GM19239 (cell line): ENCODE measurements at regions not wholly inside any gene's neighbourhood (a gene's known extent, or its start where the extent isn't known, plus 50 kb on each side); places are given as distances from the start of the nearest gene placed in this dataset.

Source experiments
- DNase-seq: peaks from one replicate; pipeline ENCODE4 v3.0.0; 2011; ENCODE audit warnings: low spot score; ENCODE audit not compliant: insufficient read length
- FAIRE-seq: peaks from 2 replicates; lab custom pipeline; 2011; peaks lifted over from hg19 to GRCh38; lab: Jason Lieb, UNC

- FAIRE-seq (no peak), DNase-seq (no peak)
These were observed 146.5 kb downstream of the SYK start for GRCh38 chr9:90948156-90948555.

DNA sequence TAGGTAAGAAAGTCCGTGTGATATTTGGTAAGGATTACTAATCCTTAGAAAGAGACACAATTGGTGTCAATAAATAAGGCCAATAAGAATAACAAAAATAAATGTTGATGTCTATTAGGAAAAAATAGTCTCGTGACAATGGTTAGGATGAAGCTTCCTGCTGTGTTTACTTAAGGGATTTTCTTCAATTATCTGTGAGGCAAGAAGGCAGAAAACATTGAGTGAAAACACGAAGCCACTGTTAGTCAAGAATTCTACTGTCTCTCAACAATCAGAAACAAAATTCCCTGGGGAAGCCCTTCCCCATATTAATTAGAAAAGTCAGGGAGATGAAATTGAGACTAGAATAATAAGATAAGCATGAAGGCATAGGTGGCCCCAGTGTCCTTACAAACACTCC, 149.0 kb downstream of the SYK start:
- FAIRE-seq (no peak), DNase-seq (no peak)

- DNase-seq (no peak), FAIRE-seq (no peak)
These were observed 151.6 kb downstream of the SYK start for GRCh38 chr9:90953200-90953599.

GRCh38 chr9:90953805-90954204, 152.2 kb downstream of the SYK start:
- no peak for DNase-seq
- no peak for FAIRE-seq

GRCh38 chr9:90956026-90956810, 154.6 kb downstream of the SYK start:
- FAIRE-seq: no peak
- no peak for DNase-seq

DNA sequence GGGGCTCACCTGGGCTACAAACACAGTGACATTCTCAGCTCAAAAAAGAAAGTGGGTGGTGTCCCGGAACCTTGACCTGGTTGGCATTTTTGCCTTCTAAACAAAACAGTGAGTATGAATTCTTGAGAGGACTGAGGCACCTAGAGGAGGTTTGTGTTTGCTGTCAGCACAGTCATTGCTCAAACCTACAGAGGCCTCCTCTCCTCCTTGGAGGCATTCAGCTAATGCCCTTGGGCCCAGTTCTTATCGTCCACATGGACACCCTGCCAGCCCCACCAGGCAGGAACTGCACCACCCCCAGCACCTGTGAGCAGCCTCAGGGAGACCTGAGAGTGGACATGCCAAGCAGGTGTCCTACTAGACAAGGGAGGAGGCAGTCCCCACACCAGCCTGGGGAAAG, 156.7 kb downstream of the SYK start:
- FAIRE-seq: no peak

DNA sequence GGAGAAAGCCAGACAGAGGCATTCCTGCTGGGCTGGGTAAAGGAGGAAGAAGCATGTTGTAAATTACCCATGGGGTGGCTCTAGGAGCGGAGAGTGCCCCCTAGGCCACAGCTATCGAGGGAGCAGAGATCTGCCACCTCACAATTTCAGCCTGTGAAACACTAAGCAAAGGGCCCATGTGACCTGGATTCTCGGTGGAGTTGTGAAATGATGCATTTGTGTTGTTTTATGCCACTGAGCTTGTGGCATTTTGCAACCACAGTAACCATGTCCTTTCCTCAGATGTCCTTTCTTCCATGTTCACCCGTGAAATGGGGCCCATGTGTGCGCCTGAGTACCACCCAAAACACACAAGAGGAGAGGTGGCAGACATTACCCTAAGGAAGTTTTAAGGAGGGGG, 159.3 kb downstream of the SYK start:
- FAIRE-seq (no peak), DNase-seq (no peak)

More for the DNA sequence above, 156.7 kb downstream of the SYK start:
- DNase-seq: no peak

- no peak for FAIRE-seq
- DNase-seq: no peak
These were observed 159.8 kb downstream of the SYK start for GRCh38 chr9:90961375-90961774.

- FAIRE-seq (no peak), DNase-seq (peak; percentile 13)
These were observed 162.7 kb downstream of the SYK start for GRCh38 chr9:90964101-90965020.

- DNase-seq: no peak
- FAIRE-seq: no peak
These were observed 163.8 kb downstream of the SYK start for GRCh38 chr9:90965226-90966030.

DNA sequence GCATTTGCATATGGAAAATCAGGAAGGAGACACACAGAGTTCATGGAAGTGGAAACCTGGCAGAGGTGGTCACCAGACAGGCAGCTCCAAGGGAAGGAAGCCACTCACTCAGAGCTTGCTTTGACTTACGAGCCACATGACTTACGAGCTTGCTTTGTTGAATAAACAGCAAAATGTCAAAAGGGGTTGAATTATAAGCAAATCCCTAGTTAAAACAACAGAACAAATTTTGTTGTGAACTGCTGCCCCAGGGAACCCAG, 164.3 kb downstream of the SYK start:
- DNase-seq (no peak), FAIRE-seq (no peak)

DNA sequence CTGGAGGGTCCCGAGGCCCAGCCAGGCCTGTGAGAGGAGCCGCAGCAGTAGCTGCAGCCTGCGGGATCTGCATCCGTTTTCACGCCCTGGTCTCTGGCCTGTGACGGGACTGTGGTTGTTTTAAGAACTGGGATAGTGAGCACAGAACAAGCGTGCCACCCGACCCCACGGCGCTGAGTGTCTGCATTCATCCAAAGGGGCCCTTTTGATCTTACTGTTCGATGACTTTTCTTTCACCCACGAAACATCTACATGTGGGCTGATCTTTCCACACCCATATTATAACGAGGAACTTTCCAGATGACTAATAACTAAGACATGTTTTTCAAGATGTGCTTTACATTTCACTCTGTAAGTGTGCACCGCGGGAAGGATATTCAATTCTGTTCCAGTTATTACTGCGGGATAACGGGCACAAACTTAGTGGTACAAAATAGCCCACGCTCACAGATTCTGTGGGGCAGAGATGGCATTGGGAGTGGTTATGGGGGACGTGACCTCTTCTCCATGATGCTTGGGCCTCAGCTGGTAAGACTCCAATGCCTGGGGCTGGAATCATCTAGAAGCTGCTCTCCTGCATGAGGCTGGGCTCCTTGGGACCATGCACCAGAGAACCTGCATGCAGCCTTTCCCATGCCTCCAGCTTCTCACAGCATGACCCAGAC, 165.0 kb downstream of the SYK start:
- FAIRE-seq (no peak), DNase-seq (no peak)

DNA sequence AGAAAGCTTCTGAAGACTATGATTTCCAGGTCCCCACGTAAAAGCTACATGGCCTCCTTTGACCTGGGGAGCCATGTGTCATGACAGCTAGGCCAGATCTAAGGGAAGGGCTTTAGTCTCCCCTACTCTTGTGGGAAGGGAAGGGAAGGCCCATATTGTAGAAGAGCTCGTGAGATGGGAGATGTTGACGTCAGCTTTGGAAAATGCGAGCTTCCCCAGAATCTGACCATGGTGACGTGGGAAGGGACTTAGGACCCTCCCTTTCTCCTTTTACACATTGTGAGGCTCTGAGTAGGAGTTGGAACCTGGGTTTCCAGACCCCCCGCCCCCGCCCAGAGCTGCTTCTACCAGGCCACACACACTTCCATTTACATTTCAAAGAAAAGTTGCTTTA, 165.5 kb downstream of the SYK start:
- no peak for FAIRE-seq
- DNase-seq: no peak

GRCh38 chr9:90969021-90969675, 167.5 kb downstream of the SYK start:
- FAIRE-seq (no peak), DNase-seq (no peak)

DNA sequence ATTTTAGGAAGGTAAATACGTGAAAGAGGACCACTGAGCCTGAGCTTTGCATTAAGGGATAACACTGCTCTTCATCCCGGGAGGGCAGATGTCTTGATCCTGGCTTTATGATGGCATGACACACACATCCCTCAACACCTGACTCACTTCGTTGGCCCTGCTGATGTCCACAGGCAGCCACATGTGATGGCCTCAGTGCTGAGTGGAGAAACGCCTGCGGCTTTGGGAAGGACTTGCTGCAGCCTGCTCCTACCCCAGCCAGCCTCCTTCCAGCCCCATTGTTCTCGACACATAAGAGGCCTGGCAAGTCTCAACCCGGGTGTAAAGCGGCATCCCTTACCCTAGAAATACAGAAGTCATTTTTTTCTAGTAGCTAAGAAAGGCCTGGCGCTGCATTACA, 169.0 kb downstream of the SYK start:
- DNase-seq: no peak

GRCh38 chr9:90972057-90972456, 170.4 kb downstream of the SYK start:
- DNase-seq: no peak
- no peak for FAIRE-seq

More for the DNA sequence above, 169.0 kb downstream of the SYK start:
- no peak for FAIRE-seq

GRCh38 chr9:90974016-90974415, 172.4 kb downstream of the SYK start:
- no peak for FAIRE-seq
- DNase-seq: no peak

DNA sequence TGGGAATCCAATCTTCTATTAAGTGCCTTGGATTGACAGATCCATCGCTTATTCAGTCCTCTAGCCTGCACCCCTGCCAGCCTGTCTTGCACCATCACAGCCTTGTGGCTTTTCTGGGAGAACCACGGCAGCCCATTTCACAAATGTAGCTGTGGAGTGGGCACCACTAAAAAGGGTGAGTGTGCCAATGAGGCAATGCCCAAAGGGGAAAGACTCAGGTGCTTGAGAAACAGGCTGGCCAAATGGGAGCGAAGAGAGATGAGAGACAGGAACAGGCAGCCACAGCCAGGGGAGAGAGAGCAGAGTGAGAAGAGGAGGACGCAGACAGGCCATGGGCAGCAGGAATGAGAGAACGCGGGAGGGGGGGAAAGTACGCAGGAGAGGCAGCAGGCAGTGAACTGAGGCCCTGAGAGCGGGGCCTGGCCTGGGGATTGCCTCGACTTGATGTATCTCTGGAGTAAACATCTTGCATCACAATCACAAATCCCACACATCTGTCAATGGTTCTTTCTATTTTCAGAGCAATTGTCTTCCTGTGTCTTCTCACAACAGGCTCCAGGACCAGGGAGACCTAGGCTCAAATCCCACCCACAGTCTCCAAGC, 173.1 kb downstream of the SYK start:
- no peak for FAIRE-seq
- DNase-seq: no peak

GRCh38 chr9:90975781-90976538, 174.3 kb downstream of the SYK start:
- no peak for FAIRE-seq
- no peak for DNase-seq
